ENCODE measurements at regions not wholly inside any gene's neighbourhood (a gene's known extent, or its start where the extent isn't known, plus 50 kb on each side); places are given as distances from the start of the nearest gene placed in this dataset.

DNA sequence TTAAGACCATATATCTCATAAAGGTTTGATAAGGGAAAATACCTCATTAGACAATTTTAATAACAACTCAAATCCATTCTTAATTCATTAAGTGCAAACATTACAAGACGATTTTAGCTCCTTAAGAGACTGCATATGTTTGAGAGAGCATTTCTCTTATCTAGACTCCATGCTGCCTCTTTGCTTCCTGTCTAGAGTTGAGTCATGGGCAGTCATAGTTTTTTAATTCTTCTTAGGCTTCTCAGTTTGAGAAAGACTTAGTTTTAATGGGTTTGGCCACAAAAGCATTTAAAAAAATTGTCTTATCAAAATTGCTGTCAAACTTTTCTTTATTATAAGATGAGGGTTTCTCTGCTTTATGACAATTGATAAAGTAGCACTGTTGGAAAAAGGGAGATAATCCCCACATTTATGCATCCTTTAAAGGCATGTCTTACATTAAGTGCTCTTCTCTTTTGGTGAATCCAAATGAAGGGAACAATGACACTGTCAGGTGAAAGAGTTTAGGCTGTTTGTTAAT lies 713.4 kb downstream of the PCDH18 start:
- H3K9me3 ChIP-seq (ENCODE audit: low read depth): no peaks in the 10 kb centered on the region
- no peak overlapping the region for H3K4me3 ChIP-seq
- no peaks in the 10 kb centered on the region for H3K4me1 Mint-ChIP-seq
- no peaks in the 10 kb centered on the region for H3K27me3 ChIP-seq
- no peaks in the 10 kb centered on the region for H3K27me3 Mint-ChIP-seq (ENCODE audit: insufficient read depth, low read depth)
- H3K27ac ChIP-seq: no peak overlapping the region
- no peaks in the 10 kb centered on the region for H3K4me1 ChIP-seq
- H3K36me3 Mint-ChIP-seq: no peaks in the 10 kb centered on the region
- no peak overlapping the region for H3K9ac ChIP-seq
- H3K27ac Mint-ChIP-seq: no peak overlapping the region
- no peaks in the 10 kb centered on the region for H3K9me3 Mint-ChIP-seq
- no peak overlapping the region for H3K4me2 ChIP-seq
- H3F3A ChIP-seq (ENCODE audit: low read depth): no peaks in the 10 kb centered on the region
- TF ChIP-seq EZH2 (IDR thresholded peaks at IDR 0.05): no peak
- TF ChIP-seq EZH2phosphoT487 (IDR thresholded peaks at IDR 0.05): no peak
- TF ChIP-seq, protein P1, sequence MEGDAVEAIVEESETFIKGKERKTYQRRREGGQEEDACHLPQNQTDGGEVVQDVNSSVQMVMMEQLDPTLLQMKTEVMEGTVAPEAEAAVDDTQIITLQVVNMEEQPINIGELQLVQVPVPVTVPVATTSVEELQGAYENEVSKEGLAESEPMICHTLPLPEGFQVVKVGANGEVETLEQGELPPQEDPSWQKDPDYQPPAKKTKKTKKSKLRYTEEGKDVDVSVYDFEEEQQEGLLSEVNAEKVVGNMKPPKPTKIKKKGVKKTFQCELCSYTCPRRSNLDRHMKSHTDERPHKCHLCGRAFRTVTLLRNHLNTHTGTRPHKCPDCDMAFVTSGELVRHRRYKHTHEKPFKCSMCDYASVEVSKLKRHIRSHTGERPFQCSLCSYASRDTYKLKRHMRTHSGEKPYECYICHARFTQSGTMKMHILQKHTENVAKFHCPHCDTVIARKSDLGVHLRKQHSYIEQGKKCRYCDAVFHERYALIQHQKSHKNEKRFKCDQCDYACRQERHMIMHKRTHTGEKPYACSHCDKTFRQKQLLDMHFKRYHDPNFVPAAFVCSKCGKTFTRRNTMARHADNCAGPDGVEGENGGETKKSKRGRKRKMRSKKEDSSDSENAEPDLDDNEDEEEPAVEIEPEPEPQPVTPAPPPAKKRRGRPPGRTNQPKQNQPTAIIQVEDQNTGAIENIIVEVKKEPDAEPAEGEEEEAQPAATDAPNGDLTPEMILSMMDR (IDR thresholded peaks at IDR 0.05): no peak
- H3K36me3 ChIP-seq: no peaks in the 10 kb centered on the region
- DNase-seq (ENCODE audit: low spot score): no peak
- no peak overlapping the region for H3K4me3 Mint-ChIP-seq
- H4K20me1 ChIP-seq (ENCODE audit: low read depth): no peaks in the 10 kb centered on the region
- H2AFZ ChIP-seq (replicated peaks): no peak overlapping the region
- H3K79me2 ChIP-seq (ENCODE audit: low read depth): no peaks in the 10 kb centered on the region

DNA sequence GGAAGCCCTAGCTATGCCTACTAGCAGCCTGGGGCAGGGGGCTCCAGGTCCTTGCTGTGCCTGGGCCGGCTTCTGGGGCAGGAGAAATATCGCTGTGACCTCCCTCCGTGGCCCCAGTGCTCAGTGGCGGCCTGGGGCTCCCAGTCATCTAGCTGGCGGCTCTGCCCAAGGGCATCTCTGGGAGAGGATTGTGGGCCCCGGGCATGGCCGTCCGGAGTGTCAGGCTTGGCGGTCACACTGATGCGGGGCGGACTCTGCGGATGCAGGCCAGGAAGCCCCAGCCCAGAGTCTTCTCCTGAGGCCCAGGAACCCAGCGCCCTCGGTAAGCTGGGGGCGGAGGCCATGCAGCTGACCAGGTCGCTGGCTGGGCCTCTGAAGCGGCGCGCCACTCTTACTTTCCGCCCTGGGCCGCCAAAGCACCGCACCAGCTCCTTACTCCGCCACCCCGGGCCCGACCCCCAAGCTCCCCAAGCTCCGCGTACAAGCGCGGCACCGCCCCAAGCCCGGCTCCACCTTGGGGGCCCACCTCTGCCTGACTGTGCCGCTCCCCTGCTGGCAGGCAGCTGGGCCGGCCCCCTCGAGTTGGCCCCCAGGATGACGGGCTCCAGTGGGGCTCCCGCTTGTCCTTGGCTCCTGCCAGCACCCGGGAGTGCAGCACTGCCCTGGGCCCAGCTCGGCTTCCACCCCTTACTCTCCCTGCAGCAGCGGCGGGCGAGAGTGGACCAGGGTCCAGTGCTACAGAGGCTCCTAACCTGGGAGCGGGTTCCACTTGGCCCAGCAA lies 720.0 kb downstream of the PCDH18 start:
- Mint-ChIP-seq H3K36me3 (no peaks in the 10 kb centered on the region), H3K9me3 (peaks cover 4% of the 10 kb centered on the region), H3K27ac (no peak overlapping the region), H3K4me3 (no peak overlapping the region), H3K4me1 (no peaks in the 10 kb centered on the region), H3K27me3 (ENCODE audit: insufficient read depth, low read depth) (no peaks in the 10 kb centered on the region)
- H3K27ac ChIP-seq: no peak overlapping the region
- TF ChIP-seq EZH2phosphoT487 (IDR thresholded peaks at IDR 0.05) (no peak), EZH2 (IDR thresholded peaks at IDR 0.05) (no peak)
- TF ChIP-seq, protein P1 (IDR thresholded peaks at IDR 0.05): no peak
- no peaks in the 10 kb centered on the region for H3K79me2 ChIP-seq (ENCODE audit: low read depth)
- no peaks in the 10 kb centered on the region for H3K27me3 ChIP-seq
- H3K36me3 ChIP-seq: no peaks in the 10 kb centered on the region
- no peak overlapping the region for H3K4me2 ChIP-seq
- no peak overlapping the region for H3K4me3 ChIP-seq
- H4K20me1 ChIP-seq (ENCODE audit: low read depth): no peaks in the 10 kb centered on the region
- H3K9ac ChIP-seq: no peak overlapping the region
- no peak for DNase-seq (ENCODE audit: low spot score)
- H3K9me3 ChIP-seq (ENCODE audit: low read depth): no peaks in the 10 kb centered on the region
- no peaks in the 10 kb centered on the region for H3K4me1 ChIP-seq
- no peaks in the 10 kb centered on the region for H3F3A ChIP-seq (ENCODE audit: low read depth)
- H2AFZ ChIP-seq (replicated peaks): no peak overlapping the region

DNA sequence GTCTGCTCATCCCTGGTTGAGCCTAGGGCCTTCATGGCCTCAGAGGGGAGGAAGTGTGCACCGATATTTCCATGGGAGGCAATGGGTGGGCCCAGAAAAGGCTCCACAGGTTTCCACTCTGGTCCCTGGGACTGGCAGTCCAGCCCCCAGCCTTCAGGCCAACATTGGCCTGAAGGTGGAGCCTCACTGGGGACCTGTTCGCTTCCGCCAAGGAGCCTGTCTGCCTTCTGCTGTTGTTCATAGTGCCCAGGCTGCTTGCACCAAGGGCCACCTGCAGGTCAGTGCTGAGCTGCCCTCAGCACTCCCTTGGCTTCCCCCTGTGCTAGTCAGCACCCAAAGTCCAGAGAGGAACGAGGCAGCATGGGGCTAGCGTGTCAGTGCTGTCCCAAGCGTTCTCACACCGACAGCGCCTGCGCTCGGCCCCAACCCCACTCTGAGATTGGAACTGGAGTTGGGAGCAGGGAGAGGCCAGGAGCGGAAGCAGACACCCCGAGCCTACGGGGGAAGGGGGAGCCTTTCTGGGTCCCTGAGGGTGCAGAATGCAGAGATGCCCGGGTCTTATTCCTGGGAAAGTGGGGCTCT lies 720.7 kb downstream of the PCDH18 start:
- no peak overlapping the region for H3K4me3 Mint-ChIP-seq
- Histone ChIP-seq H3K4me2 (no peak overlapping the region), H3K79me2 (ENCODE audit: low read depth) (no peaks in the 10 kb centered on the region), H3K36me3 (no peaks in the 10 kb centered on the region), H2AFZ (replicated peaks) (no peak overlapping the region), H3F3A (ENCODE audit: low read depth) (no peaks in the 10 kb centered on the region), H3K27me3 (no peaks in the 10 kb centered on the region), H4K20me1 (ENCODE audit: low read depth) (no peaks in the 10 kb centered on the region), H3K27ac (no peak overlapping the region), H3K4me3 (no peak overlapping the region), H3K9me3 (ENCODE audit: low read depth) (no peaks in the 10 kb centered on the region), H3K4me1 (no peaks in the 10 kb centered on the region), H3K9ac (no peak overlapping the region)
- no peak overlapping the region for H3K27ac Mint-ChIP-seq
- peaks cover 4% of the 10 kb centered on the region for H3K9me3 Mint-ChIP-seq
- no peak for DNase-seq (ENCODE audit: low spot score)
- no peaks in the 10 kb centered on the region for H3K4me1 Mint-ChIP-seq
- H3K27me3 Mint-ChIP-seq (ENCODE audit: insufficient read depth, low read depth): no peaks in the 10 kb centered on the region
- TF ChIP-seq EZH2 (IDR thresholded peaks at IDR 0.05) (no peak), EZH2phosphoT487 (IDR thresholded peaks at IDR 0.05) (no peak)
- TF ChIP-seq, protein P1 (IDR thresholded peaks at IDR 0.05): no peak
- H3K36me3 Mint-ChIP-seq: no peaks in the 10 kb centered on the region
